ENCODE measurements at regions not wholly inside any gene's neighbourhood (a gene's known extent, or its start where the extent isn't known, plus 50 kb on each side); places are given as distances from the start of the nearest gene placed in this dataset.

DNA sequence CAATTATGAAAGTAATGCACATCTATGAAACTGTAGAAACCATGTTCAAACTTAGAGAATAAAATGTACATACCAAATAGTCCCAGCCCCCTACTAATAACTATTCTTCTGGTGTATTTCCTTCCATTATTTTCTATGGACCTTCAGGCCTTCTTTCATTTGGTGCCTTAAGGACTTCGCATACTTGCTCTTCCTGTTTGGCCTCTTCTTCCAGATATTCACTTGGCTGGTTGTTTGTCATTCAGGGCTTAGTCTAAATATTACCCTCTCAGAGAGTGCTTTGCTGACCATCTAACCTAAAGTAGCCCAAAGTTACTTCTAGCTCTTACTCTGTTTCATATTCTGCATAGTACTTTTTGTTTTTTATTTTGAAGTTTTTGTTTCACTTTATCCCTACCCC lies 70.3 kb upstream of the ARMCX2 start:
- intact Hi-C loops (cut with DNase I; ENCODE audit: low total_unique reads) = no loop called here
- no peaks in the 10 kb centered on the region for H3K36me3 ChIP-seq

More for the DNA sequence above, 70.3 kb upstream of the ARMCX2 start:
- 31 to 71% (median 47%) methylated on average over 1 of the region's 1 CpG for WGBS, 5 donors
- Histone ChIP-seq H3K9me3 (no peaks in the 10 kb centered on the region), H3K27ac (no peak overlapping the region), H3K4me1 (no peaks in the 10 kb centered on the region), H3K4me3 (no peak overlapping the region), H3K27me3 (no peaks in the 10 kb centered on the region)
- TF ChIP-seq EP300 (IDR thresholded peaks at IDR 0.05) = no peak
- no peak for DNase-seq
